H1 (cell line): ENCODE measurements at regions not wholly inside any gene's neighbourhood (a gene's known extent, or its start where the extent isn't known, plus 50 kb on each side); places are given as distances from the start of the nearest gene placed in this dataset.

Experiments used
- CTCF ChIA-PET: fragments of 300-600 bp; sonication (Branson Sonifier 250); formaldehyde crosslinking; loops from one replicate; lab custom pipeline; 2021; ENCODE audit not compliant: partially characterized antibody; lab: Charles Lee
- POLR2A ChIA-PET: fragments of 300-600 bp; sonication (Branson Sonifier 250); formaldehyde crosslinking; loops from one replicate; lab custom pipeline; 2021; ENCODE audit warnings: inconsistent platforms; ENCODE audit not compliant: partially characterized antibody; lab: Charles Lee
- DNase-seq, 2 experiments: peaks; one replicate each; pipeline versions ENCODE4 v3.0.0 to v3.0.0-alpha.2; 2010 to 2022; ENCODE audit warnings: low spot score in 2 of 2, low read depth in 1 of 2, mixed read lengths in 1 of 2
- FAIRE-seq: peaks from 2 replicates; lab custom pipeline; 2011; peaks lifted over from hg19 to GRCh38; lab: Jason Lieb, UNC
- H2AFZ ChIP-seq: 2 replicates; pipeline ENCODE4 v1.8.1; 2012; ENCODE audit warnings: low read length, inconsistent platforms
- H2AK5ac ChIP-seq: 2 replicates; pipeline ENCODE4 v1.6.1; 2013; ENCODE audit warnings: low read depth, low read length
- H2BK120ac ChIP-seq: replicated peaks from 2 replicates; pipeline ENCODE3; 2013; ENCODE audit warnings: low read depth, low read length, inconsistent platforms
- H2BK12ac ChIP-seq: 2 replicates; pipeline ENCODE4 v1.6.1; 2013; ENCODE audit warnings: low read depth, low read length
- H2BK15ac ChIP-seq: 2 replicates; pipeline ENCODE4 v1.6.1; 2013; ENCODE audit warnings: low read length
- H2BK20ac ChIP-seq: 2 replicates; pipeline ENCODE4 v1.6.1; 2013; ENCODE audit warnings: low read length
- H2BK5ac ChIP-seq: 2 replicates; pipeline ENCODE4 v1.6.1; 2013; ENCODE audit warnings: low read depth, low read length
- H3K14ac ChIP-seq: 2 replicates; pipeline ENCODE4 v1.6.1; 2013; ENCODE audit warnings: inconsistent platforms; ENCODE audit not compliant: insufficient read length
- H3K18ac ChIP-seq: 2 replicates; pipeline ENCODE4 v1.6.1; 2013; ENCODE audit warnings: low read length; ENCODE audit errors: extremely low read depth
- H3K23ac ChIP-seq: 2 replicates; pipeline ENCODE4 v1.6.1; 2013; ENCODE audit warnings: inconsistent platforms; ENCODE audit not compliant: insufficient read length
- H3K23me2 ChIP-seq: 2 replicates; pipeline ENCODE4 v1.6.1; 2013; ENCODE audit warnings: low read depth, low read length
- H3K27ac ChIP-seq: 2 replicates; pipeline ENCODE4 v1.6.1; 2011; ENCODE audit warnings: low read depth, low read length, inconsistent platforms
- H3K27me3 ChIP-seq, 4 experiments: replicated peaks in 1 of 4; 1 replicate in 1 of 4; 2 replicates in 3 of 4; pipeline versions ENCODE4 v1.6.1 to v1.8.1; 2011 to 2013; ENCODE audit warnings: low read length in 3 of 4, mild to moderate bottlenecking in 3 of 4, inconsistent platforms in 2 of 4, mixed read lengths in 2 of 4, moderate library complexity in 1 of 4; ENCODE audit not compliant: control insufficient read depth in 3 of 4, insufficient read depth in 3 of 4; ENCODE audit errors: extremely low read depth in 1 of 4
- H3K36me3 ChIP-seq, 4 experiments: 2 replicates each; pipeline versions ENCODE4 v1.6.1 to v1.8.1; 2011 to 2013; ENCODE audit warnings: mild to moderate bottlenecking in 4 of 4, low read length in 3 of 4, moderate library complexity in 2 of 4, control low read depth in 1 of 4, inconsistent platforms in 1 of 4; ENCODE audit not compliant: insufficient read depth in 4 of 4, control insufficient read depth in 2 of 4
- H3K4ac ChIP-seq: replicated peaks from 2 replicates; pipeline ENCODE3; 2013; ENCODE audit warnings: low read length, low read depth, mixed read lengths, inconsistent platforms; ENCODE audit not compliant: insufficient read length
- H3K4me1 ChIP-seq, 4 experiments: replicated peaks in 1 of 4; 1 replicate in 1 of 4; 2 replicates in 3 of 4; pipeline versions ENCODE4 v1.6.1 to v1.8.1; 2011 to 2013; ENCODE audit warnings: low read length in 3 of 4, inconsistent platforms in 2 of 4, mixed read lengths in 1 of 4; ENCODE audit not compliant: insufficient read depth in 4 of 4, control insufficient read depth in 3 of 4
- H3K4me2 ChIP-seq, 2 experiments: 2 replicates each; pipeline versions ENCODE4 v1.6.1 to v1.8.1; 2011 to 2013; ENCODE audit warnings: low read depth in 2 of 2, low read length in 2 of 2, control low read depth in 1 of 2, inconsistent platforms in 1 of 2, mild to moderate bottlenecking in 1 of 2; ENCODE audit not compliant: insufficient read depth in 1 of 2
- H3K4me3 ChIP-seq, 4 experiments: fragments of 200-600, 300-600 bp in 1 of 4; sonication (generic), shearing (Covaris generic), sonication (Bioruptor Twin) in 1 of 4; 2 replicates each; pipeline versions ENCODE4 v1.5.1 to v1.8.1; 2011 to 2016; ENCODE audit warnings: low read length in 4 of 4, low read depth in 3 of 4, control low read depth in 2 of 4, inconsistent platforms in 2 of 4, mild to moderate bottlenecking in 2 of 4, mixed read lengths in 1 of 4, moderate library complexity in 1 of 4; ENCODE audit not compliant: insufficient read depth in 2 of 4; ENCODE audit errors: extremely low read depth in 1 of 4
- H3K56ac ChIP-seq: replicated peaks from 2 replicates; pipeline ENCODE3; 2013; ENCODE audit warnings: low read depth, mild to moderate bottlenecking, mixed read lengths, low read length, inconsistent platforms; ENCODE audit not compliant: insufficient read length
- H3K79me1 ChIP-seq: 2 replicates; pipeline ENCODE4 v1.6.1; 2013; ENCODE audit warnings: low read depth, low read length, control low read depth
- H3K79me2 ChIP-seq, 2 experiments: 2 replicates each; pipeline versions ENCODE4 v1.6.1 to v1.8.1; 2012 to 2013; ENCODE audit warnings: low read length in 2 of 2, mild to moderate bottlenecking in 2 of 2, inconsistent platforms in 1 of 2; ENCODE audit not compliant: insufficient read depth in 2 of 2, control insufficient read depth in 1 of 2
- H3K9ac ChIP-seq, 4 experiments: replicated peaks in 1 of 4; 1 replicate in 1 of 4; 2 replicates in 3 of 4; pipeline versions ENCODE4 v1.6.1 to v1.8.1; 2011 to 2013; ENCODE audit warnings: low read depth in 3 of 4, low read length in 3 of 4, control low read depth in 2 of 4, mild to moderate bottlenecking in 2 of 4, moderate library complexity in 2 of 4, inconsistent platforms in 1 of 4; ENCODE audit errors: extremely low read depth in 1 of 4
- H3K9me3 ChIP-seq, 2 experiments: 2 replicates each; pipeline versions ENCODE4 v1.6.1 to v1.8.1; 2012 to 2013; ENCODE audit warnings: mild to moderate bottlenecking in 2 of 2, moderate library complexity in 2 of 2, control low read depth in 1 of 2, inconsistent platforms in 1 of 2, low read depth in 1 of 2, low read length in 1 of 2, mixed read lengths in 1 of 2; ENCODE audit not compliant: insufficient read depth in 2 of 2
- H4K20me1 ChIP-seq, 2 experiments: replicated peaks in 1 of 2; 2 replicates each; pipeline versions ENCODE3 to v1.8.1; 2011 to 2013; ENCODE audit warnings: inconsistent platforms in 2 of 2, low read length in 2 of 2, mild to moderate bottlenecking in 1 of 2; ENCODE audit not compliant: insufficient read depth in 2 of 2, control insufficient read depth in 1 of 2
- H4K5ac ChIP-seq: 2 replicates; pipeline ENCODE4 v1.6.1; 2013; ENCODE audit warnings: low read length, low read depth, mixed read lengths, inconsistent platforms; ENCODE audit not compliant: insufficient read length
- H4K8ac ChIP-seq: 2 replicates; pipeline ENCODE4 v1.8.0; 2013; ENCODE audit warnings: mild to moderate bottlenecking, moderate library complexity, low read length, inconsistent platforms; ENCODE audit not compliant: insufficient read depth; ENCODE audit errors: extremely low read depth
- H4K91ac ChIP-seq: replicated peaks from 2 replicates; pipeline ENCODE3; 2013; ENCODE audit warnings: low read length, mixed read lengths, inconsistent platforms; ENCODE audit not compliant: insufficient read length
- JUND ChIP-seq: IDR thresholded peaks from 2 replicates; pipeline ENCODE4 v1.6.1; 2011; ENCODE audit warnings: mild to moderate bottlenecking, improper control_type of control experiment, low read length
- TCF12 ChIP-seq: IDR thresholded peaks from 2 replicates; pipeline ENCODE4 v1.6.1; 2011; ENCODE audit warnings: low read depth, mild to moderate bottlenecking, low read length
- WGBS, 2 experiments: shearing (Covaris generic) in 1 of 2; methylation state at CpG; one replicate each; pipeline versions ENCODE4 v1.1.6 to v1.1.7; 2013 to 2015; ENCODE audit warnings: low lambda C conversion rate in 2 of 2, mixed read lengths in 2 of 2, inconsistent platforms in 1 of 2, low coverage in 1 of 2, missing lambda C conversion rate in 1 of 2; ENCODE audit not compliant: insufficient replicate concordance in 2 of 2, insufficient coverage in 1 of 2, insufficient read length in 1 of 2; ENCODE audit errors: extremely low coverage in 1 of 2, missing lambda C conversion rate in 1 of 2; 5-methylcytosine and 5-hydroxymethylcytosine counted together
- TF ChIP-seq, protein P1 (sequence below): IDR thresholded peaks from 2 replicates; pipeline ENCODE4 v1.6.1; 2011; ENCODE audit warnings: low read length, improper control_type of control experiment

DNA sequence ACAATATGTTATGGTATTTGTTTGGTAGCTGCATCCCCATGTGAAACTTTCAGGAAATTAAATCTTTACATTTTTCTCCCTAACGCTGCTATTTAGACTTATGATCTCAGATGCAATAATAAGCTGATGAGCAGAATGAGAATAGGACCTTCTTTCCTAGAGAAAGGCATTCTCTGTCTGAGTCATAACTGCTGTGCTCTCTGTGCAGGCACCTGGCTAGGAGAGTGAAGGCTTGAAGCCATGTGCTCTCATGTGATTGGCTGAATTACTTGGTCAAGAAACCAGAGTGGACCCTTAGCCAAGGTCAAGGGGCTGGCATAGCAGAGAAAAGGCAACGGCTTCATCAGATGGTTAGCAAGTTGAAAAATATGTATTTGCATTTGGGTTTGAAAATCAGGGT is 185.0 kb downstream of the ADAMTS15 start:
- no peak overlapping the region for H2AFZ ChIP-seq
- no peak overlapping the region for H2BK20ac ChIP-seq
- no peaks in the 10 kb centered on the region for H3K4me1 ChIP-seq
- H3K9ac ChIP-seq, result no peak overlapping the region
- no peak overlapping the region for H4K8ac ChIP-seq
- H3K79me2 ChIP-seq, result no peaks in the 10 kb centered on the region
- H4K91ac ChIP-seq, result no peak overlapping the region
- FAIRE-seq (no peak), DNase-seq (no peak)
- 89% methylated on average over 2 of the region's 2 CpGs; no CpG with 5 or more reads in 1 of the 2 experiments for WGBS, 2 experiments
- no peak overlapping the region for H4K5ac ChIP-seq
- CTCF ChIA-PET, result interaction anchor here (2.4 kb wide), 1 partner anchor 9 kb away, joined by 10 read pairs; no protein-coding TSS in a partner anchor
- no peaks in the 10 kb centered on the region for H4K20me1 ChIP-seq
- no peak overlapping the region for H3K56ac ChIP-seq
- H3K36me3 ChIP-seq, result no peaks in the 10 kb centered on the region
- no peaks in the 10 kb centered on the region for H3K79me1 ChIP-seq
- H3K4ac ChIP-seq, result no peak overlapping the region
- no peak overlapping the region for H3K4me2 ChIP-seq
- no peak overlapping the region for H2BK5ac ChIP-seq
- no peaks in the 10 kb centered on the region for H3K9me3 ChIP-seq
- no peak overlapping the region for H2AK5ac ChIP-seq
- H3K23ac ChIP-seq, result no peak overlapping the region
- no peak overlapping the region for H3K4me3 ChIP-seq
- no peak overlapping the region for H3K27ac ChIP-seq
- no peak for TF ChIP-seq JUND
- TF ChIP-seq, protein P1, sequence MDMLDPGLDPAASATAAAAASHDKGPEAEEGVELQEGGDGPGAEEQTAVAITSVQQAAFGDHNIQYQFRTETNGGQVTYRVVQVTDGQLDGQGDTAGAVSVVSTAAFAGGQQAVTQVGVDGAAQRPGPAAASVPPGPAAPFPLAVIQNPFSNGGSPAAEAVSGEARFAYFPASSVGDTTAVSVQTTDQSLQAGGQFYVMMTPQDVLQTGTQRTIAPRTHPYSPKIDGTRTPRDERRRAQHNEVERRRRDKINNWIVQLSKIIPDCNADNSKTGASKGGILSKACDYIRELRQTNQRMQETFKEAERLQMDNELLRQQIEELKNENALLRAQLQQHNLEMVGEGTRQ, result no peak
- no peak for TF ChIP-seq TCF12
- H3K27me3 ChIP-seq, result no peaks in the 10 kb centered on the region
- no peak overlapping the region for H3K14ac ChIP-seq
- no peak overlapping the region for H3K18ac ChIP-seq
- no peak overlapping the region for H2BK15ac ChIP-seq
- H3K23me2 ChIP-seq, result no peaks in the 10 kb centered on the region
- POLR2A ChIA-PET, result no interaction called here
- H2BK12ac ChIP-seq, result no peak overlapping the region
- H2BK120ac ChIP-seq, result no peak overlapping the region
